Ascending aorta (tissue), 2 donors: ENCODE measurements at regions not wholly inside any gene's neighbourhood (a gene's known extent, or its start where the extent isn't known, plus 50 kb on each side); places are given as distances from the start of the nearest gene placed in this dataset.

Source experiments
- DNase-seq, 2 donors: peaks; one replicate each; pipeline ENCODE4 v3.0.0-alpha.2; 2019; ENCODE audit warnings: low spot score in 2 of 2
- H3K27ac ChIP-seq, 2 donors: fragments of 200-600 bp; sonication (generic); one replicate each; pipeline ENCODE4 v1.5.1; 2016 to 2017; ENCODE audit warnings: mild to moderate bottlenecking in 1 of 2
- H3K27me3 ChIP-seq: fragments of 200-600 bp; sonication (generic); one replicate; pipeline ENCODE4 v1.5.1; 2017
- H3K36me3 ChIP-seq, 2 donors: fragments of 200-600 bp; sonication (generic); one replicate each; pipeline ENCODE4 v1.5.1; 2016
- H3K4me1 ChIP-seq, 2 donors: fragments of 200-600 bp; sonication (generic); one replicate each; pipeline ENCODE4 v1.5.1; 2016 to 2017; ENCODE audit warnings: mild to moderate bottlenecking in 1 of 2
- H3K4me3 ChIP-seq, 2 donors: fragments of 200-600 bp; sonication (generic); one replicate each; pipeline ENCODE4 v1.5.1; 2016 to 2017; ENCODE audit warnings: mild to moderate bottlenecking in 1 of 2
- H3K9me3 ChIP-seq, 2 donors: fragments of 200-600 bp; sonication (generic); one replicate each; pipeline ENCODE4 v1.5.1; 2016
- CTCF ChIP-seq, 3 experiments: fragments of 200-600 bp in 2 of 3; fragments of 450-650 bp in 1 of 3; sonication (generic) in 2 of 3; IDR thresholded peaks; one replicate each; pipeline ENCODE4 v1.5.1; 2016 to 2019; ENCODE audit warnings: antibody characterized with exemption in 3 of 3, mild to moderate bottlenecking in 1 of 3, moderate library complexity in 1 of 3
- intact Hi-C: fragments of 100-400 bp; cut with DNase I; formaldehyde crosslinking; loops from one replicate; pipeline ENCODE4 v1.15.1; 2023

DNA sequence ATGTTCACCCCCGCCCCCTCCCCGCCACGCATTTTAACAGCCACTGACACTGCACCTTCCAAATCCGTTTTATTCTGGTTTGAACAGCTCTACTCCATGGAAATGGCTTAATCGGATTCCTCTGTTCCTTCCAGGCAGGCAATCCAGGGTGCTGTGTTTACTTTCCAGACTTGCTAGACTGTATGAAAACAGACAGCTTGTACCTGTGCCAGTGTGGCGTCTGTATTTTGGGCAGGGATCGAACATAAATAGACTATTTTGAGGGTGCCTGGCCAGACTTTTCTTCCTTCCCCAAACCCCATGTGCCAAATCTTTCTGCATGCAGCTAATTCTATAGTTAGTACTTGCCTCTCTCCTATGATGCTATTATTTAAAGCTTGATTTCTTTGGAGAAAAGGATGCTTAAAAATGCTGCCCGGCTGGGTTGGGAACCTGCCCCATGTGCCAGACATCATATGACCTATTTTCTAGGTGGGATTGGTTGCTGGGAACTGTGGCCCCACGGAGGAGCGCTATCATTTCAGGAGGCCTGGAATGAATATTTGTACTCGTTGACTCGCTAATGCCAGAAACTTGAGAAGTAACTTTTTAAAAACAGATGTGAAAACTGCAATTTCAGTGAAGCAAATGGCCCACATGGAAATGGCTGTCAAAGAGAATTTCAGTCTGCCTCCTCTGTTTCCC is 814.8 kb downstream of the BRD1 start:
- TF ChIP-seq CTCF (IDR thresholded peaks at IDR 0.05) = no peak
- Histone ChIP-seq H3K27me3 (no peaks in the 10 kb centered on the region), H3K4me1 (peaks cover 28 to 62% of the 10 kb centered on the region in 2 donors), H3K9me3 (no peaks in the 10 kb centered on the region), H3K4me3 (peak overlapping the region in 1 of 2 donors; percentile 28), H3K27ac (peak overlapping the region; percentile 84 to 86), H3K36me3 (no peaks in the 10 kb centered on the region)
- peak; percentile 10 to 78 for DNase-seq
- intact Hi-C loops = loop anchor here (5.0 kb wide), 1 partner anchor 436 kb away; no protein-coding TSS in a partner anchor

DNA sequence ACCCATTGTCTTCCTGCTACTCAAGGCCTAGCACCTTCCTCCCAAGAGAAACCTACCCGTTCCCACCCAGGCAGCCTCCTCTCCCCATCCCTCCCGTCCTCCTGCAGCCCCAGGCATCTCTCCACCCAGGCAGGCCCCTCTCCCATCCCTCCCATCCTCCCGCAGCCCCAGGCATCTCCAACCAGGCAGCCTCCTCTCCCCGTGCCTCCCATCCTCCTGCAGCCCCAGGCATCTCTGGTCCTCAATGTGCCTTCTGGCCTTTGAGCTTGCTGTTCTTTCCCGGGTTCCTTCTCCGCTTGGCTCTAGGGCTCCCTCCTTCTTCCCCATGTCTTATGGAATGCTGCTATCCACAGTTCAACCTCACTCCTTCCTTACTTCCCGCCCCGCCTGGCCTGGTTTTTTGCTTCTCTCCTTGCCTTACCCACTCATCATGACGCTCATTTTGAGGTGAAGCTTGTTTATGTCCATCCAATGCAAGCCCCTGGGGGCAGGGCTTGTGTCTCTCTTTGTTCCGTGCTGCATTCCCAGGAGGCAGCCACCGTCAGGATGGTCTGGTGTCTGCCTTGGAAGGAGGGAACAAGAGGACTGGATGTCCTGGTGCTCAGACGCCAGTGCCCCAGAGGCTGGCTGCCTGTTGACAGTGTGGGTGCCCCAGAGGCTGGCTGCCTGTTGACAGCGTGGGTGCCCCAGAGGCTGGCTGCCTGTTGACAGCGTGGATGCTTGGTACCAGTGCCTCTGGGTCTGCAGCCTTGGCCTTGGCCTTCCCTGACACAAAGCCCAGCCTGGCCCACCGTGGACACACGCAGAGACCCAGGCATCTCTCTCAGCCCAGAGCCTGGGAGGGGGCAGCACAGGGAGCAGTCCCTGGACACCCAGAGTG is 815.7 kb downstream of the BRD1 start:
- peak; percentile 8 to 63 for DNase-seq
- Histone ChIP-seq H3K9me3 (no peaks in the 10 kb centered on the region), H3K27me3 (no peaks in the 10 kb centered on the region), H3K4me3 (peak overlapping the region in 1 of 2 donors; percentile 28), H3K4me1 (peaks cover 28 to 62% of the 10 kb centered on the region in 2 donors), H3K27ac (peak overlapping the region; percentile 84 to 86), H3K36me3 (no peaks in the 10 kb centered on the region)
- TF ChIP-seq CTCF (IDR thresholded peaks at IDR 0.05) = peak in 1 of 3 experiments; percentile 10
- intact Hi-C loops = loop anchor here (5.0 kb wide), 1 partner anchor 435 kb away; no protein-coding TSS in a partner anchor

- intact Hi-C loops = loop anchor here (5.0 kb wide), 1 partner anchor 434 kb away; no protein-coding TSS in a partner anchor
- Histone ChIP-seq H3K4me1 (peaks cover 25 to 58% of the 10 kb centered on the region in 2 donors), H3K36me3 (no peaks in the 10 kb centered on the region), H3K27me3 (no peaks in the 10 kb centered on the region), H3K9me3 (no peaks in the 10 kb centered on the region), H3K4me3 (peak overlapping the region in 1 of 2 donors; percentile 28), H3K27ac (peak overlapping the region; percentile 84 to 86)
- no peak for DNase-seq
- no peak for TF ChIP-seq CTCF (IDR thresholded peaks at IDR 0.05)
Observed at GRCh38 chr22:49011379-49011768, 816.3 kb downstream of the BRD1 start.

DNA sequence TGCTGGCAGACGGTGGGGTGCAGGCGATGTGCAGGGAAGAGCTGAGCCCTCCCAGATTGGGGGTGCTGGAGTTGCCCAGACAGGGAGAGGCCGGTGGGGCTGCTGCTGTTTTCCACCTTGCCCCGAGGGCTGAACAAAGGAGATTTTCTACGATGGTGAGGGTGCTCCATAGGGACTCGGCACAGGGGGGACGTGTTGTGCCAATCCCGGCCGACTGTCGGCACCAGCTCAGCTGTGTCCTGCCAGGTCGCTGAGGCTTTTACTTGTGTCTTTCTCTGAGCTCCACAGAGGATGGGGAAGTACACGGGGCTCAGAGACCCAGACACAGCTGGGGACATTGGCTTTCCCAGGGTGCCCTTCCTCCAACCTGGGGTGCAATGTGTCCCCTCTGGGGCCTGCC is 816.8 kb downstream of the BRD1 start:
- Histone ChIP-seq H3K4me1 (peaks cover 24 to 53% of the 10 kb centered on the region in 2 donors), H3K27ac (peak overlapping the region; percentile 84 to 86), H3K9me3 (no peaks in the 10 kb centered on the region), H3K36me3 (no peaks in the 10 kb centered on the region), H3K27me3 (no peaks in the 10 kb centered on the region), H3K4me3 (no peak overlapping the region)
- no peak for DNase-seq
- intact Hi-C loops = loop anchor here (5.0 kb wide), 1 partner anchor 434 kb away; no protein-coding TSS in a partner anchor
- TF ChIP-seq CTCF (IDR thresholded peaks at IDR 0.05) = no peak

DNA sequence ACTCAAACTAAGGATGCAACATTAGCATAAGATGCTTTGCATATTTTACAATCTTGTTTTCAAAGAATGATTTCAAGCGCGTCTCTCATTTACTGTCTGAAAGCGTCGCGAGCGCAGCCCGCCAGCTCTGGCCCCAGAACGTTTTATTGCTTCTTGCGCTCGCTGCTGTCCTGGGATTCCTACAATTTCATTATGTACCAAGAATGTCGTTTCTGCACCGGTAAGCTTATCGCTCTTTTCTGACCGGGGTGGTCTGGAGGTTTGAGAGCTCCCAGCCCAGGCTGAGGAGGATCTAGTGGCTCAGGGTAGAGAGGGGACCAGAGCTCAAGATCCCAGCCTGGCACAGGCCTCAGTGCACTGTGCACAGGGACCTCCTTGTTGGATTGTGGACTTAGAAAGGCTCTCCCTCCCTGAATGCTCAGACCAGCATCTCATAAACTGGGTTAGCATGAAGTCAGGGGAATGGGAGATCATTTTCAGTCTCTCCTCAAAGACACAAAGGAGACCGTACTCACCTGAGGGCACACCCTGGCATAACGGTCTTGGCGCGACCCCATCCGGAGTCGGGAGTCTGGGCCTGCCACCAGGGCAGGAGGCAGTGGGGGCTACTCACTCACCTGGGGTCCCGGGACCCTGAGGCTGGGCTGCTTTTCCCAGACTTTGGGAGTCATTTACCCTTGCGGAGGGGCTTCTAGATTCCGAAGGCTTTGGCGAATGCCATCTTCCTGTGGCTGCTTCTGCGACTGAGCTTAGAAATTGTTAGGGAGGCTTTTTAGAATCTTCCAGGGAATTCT is 817.4 kb downstream of the BRD1 start:
- no peak for TF ChIP-seq CTCF (IDR thresholded peaks at IDR 0.05)
- intact Hi-C loops = loop anchor here (5.0 kb wide), 1 partner anchor 433 kb away; no protein-coding TSS in a partner anchor
- no peaks in the 10 kb centered on the region for H3K36me3 ChIP-seq
- H3K9me3 ChIP-seq = no peaks in the 10 kb centered on the region
- peaks cover 18 to 47% of the 10 kb centered on the region in 2 donors for H3K4me1 ChIP-seq
- H3K27ac ChIP-seq = peak overlapping the region; percentile 84 to 86
- H3K4me3 ChIP-seq = no peak overlapping the region
- H3K27me3 ChIP-seq = no peaks in the 10 kb centered on the region
- no peak for DNase-seq
